Esophagus squamous epithelium (tissue), 4 donors: ENCODE measurements at regions not wholly inside any gene's neighbourhood (a gene's known extent, or its start where the extent isn't known, plus 50 kb on each side); places are given as distances from the start of the nearest gene placed in this dataset.

Source experiments
- POLR2A ChIP-seq, 4 donors: fragments of 450-650 bp; IDR thresholded peaks; one replicate each; pipeline ENCODE4 v1.6.1; 2017; ENCODE audit warnings: antibody characterized with exemption in 4 of 4, mild to moderate bottlenecking in 4 of 4, moderate library complexity in 3 of 4
- TF ChIP-seq, protein P1 (sequence below), 6 experiments: fragments of 450-650 bp in 4 of 6; fragments of 200-600 bp in 2 of 6; sonication (generic) in 2 of 6; IDR thresholded peaks; one replicate each; pipeline ENCODE4 v1.5.1; 2016 to 2019; ENCODE audit warnings: antibody characterized with exemption in 6 of 6, mild to moderate bottlenecking in 4 of 6, moderate library complexity in 4 of 6

DNA sequence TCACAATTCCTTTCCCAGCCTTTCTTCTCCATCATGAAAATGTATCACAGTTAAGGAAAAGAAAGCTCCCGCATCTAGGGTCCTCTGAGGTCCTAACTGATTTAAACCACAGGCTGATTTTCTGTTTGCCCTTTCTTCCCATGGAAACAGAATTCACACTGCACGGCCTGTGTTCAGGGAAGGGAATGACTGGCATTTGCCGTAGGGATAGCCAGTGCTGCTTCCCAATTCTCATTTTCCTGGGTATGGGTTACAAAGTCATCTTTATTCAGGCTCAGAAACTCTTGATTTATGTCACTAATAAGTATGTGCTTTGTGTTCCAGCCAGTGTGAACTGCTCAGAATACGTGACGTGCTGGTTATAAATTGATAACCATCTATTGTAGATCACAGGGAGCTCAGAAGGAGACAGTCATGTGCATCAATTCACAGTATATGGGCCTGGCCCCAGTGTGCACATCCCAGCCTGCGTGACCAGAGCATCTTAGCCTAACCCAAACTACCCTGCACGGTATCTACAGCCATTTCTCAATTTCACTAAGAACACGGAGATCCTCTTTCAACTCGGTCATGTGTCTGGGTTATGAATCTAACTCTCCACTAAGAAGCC lies 163.3 kb downstream of the LRRC30 start:
- TF ChIP-seq, protein P1, sequence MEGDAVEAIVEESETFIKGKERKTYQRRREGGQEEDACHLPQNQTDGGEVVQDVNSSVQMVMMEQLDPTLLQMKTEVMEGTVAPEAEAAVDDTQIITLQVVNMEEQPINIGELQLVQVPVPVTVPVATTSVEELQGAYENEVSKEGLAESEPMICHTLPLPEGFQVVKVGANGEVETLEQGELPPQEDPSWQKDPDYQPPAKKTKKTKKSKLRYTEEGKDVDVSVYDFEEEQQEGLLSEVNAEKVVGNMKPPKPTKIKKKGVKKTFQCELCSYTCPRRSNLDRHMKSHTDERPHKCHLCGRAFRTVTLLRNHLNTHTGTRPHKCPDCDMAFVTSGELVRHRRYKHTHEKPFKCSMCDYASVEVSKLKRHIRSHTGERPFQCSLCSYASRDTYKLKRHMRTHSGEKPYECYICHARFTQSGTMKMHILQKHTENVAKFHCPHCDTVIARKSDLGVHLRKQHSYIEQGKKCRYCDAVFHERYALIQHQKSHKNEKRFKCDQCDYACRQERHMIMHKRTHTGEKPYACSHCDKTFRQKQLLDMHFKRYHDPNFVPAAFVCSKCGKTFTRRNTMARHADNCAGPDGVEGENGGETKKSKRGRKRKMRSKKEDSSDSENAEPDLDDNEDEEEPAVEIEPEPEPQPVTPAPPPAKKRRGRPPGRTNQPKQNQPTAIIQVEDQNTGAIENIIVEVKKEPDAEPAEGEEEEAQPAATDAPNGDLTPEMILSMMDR (IDR thresholded peaks at IDR 0.05), result no peak
- no peak for TF ChIP-seq POLR2A (IDR thresholded peaks at IDR 0.05)
